MM.1S (cell line): ENCODE measurements at regions not wholly inside any gene's neighbourhood (a gene's known extent, or its start where the extent isn't known, plus 50 kb on each side); places are given as distances from the start of the nearest gene placed in this dataset.

Source experiments
- CTCF ChIP-seq: fragments of 300-600 bp; sonication (generic); IDR thresholded peaks from 2 replicates; pipeline ENCODE4 v1.5.1; 2016; ENCODE audit warnings: antibody characterized with exemption, low read length, mixed read lengths
- EZH2 ChIP-seq: fragments of 300-600 bp; sonication (generic); optimal IDR thresholded peaks from 2 replicates; pipeline ENCODE3; 2017; ENCODE audit warnings: low read depth, mild to moderate bottlenecking, antibody characterized with exemption, low read length, mixed read lengths
- EZH2phosphoT487 ChIP-seq: fragments of 300-600 bp; sonication (generic); IDR thresholded peaks from 2 replicates; pipeline ENCODE4 v1.6.1; 2018; ENCODE audit warnings: antibody characterized with exemption, low read length

- TF ChIP-seq CTCF (no peak), EZH2 (no peak), EZH2phosphoT487 (no peak)
Measured at GRCh38 chr1:58244872-58245271, 301.7 kb downstream of the OMA1 start.
